Activated naive CD4-positive, alpha-beta T cell treated with anti-CD3 and anti-CD28 coated beads, Interleukin-2, amount 50 U/mL, for 16 hours (primary cell): ENCODE measurements at regions not wholly inside any gene's neighbourhood (a gene's known extent, or its start where the extent isn't known, plus 50 kb on each side); places are given as distances from the start of the nearest gene placed in this dataset.
"Not testable (repeated sequence)": the region's sequence is repeated elsewhere in the genome, so short reads cannot be mapped to it uniquely, and the experiment has no call there.

ENCODE experiments used
- DNase-seq: peaks from one replicate; pipeline ENCODE4 v3.0.0-alpha.2; 2020

DNA sequence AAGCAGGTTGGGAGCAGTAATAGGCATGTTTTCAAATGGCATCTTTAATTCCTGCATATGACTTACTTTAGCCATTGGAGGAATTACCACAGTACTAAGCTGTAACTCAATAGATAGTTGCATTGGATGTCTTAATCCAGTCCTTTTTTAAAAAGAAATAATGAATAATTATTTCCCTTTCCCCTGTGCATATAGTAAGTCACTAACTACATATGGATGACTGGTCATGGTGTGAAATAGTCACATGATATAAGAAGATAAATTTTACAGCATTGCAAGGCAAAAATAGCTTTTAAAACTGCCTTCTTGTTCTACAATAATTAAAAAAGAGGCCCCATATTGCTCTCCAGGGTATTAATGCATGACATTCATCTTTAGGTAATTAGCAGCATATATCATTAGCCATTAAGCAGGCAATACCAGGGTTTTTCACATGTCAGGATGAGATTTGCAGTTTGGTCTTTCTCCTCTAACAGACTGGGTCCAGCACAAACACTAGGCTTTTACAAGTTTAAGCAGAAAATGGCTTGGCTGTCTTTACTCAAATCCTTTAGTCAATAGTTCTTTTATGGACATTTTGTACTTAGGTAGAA is 606.4 kb upstream of the RORB start:
- no peak for DNase-seq

DNA sequence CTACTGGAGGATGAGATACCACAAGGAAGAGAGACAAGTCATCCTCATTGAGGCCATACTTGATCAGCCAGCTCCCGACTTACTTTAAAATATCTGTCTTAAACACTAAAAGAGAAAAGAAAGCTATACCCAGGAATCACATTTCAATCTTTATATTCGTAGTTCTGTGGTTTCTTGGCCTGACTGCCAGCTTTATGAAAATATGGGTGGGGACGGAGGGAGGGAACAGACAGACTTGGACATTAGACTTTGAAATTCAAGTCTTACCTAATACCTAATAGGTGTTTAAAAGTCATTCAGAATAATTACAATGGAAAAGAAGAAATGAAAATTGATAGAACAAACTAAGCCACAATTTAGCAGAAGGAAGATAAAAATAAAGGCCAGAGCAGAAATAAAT is 604.8 kb upstream of the RORB start:
- no peak for DNase-seq

DNA sequence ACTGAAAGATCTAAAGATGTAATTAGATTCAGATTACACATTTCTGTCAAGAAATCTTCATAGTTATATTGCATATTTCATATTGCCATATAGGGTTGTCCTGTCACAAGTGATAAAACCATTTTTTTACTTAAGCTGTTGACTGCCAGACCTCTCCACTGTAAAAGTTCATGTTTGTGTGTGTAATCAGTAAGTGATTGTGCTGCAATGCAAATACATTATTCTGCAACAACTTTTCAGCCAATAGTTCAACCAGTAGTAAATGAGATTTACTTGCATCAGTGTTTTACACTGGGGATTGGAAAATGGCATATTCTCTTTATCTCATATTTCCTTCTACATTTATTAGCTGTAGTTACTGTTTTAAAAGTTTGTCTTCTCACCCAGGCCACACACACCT is 603.9 kb upstream of the RORB start:
- no peak for DNase-seq

DNA sequence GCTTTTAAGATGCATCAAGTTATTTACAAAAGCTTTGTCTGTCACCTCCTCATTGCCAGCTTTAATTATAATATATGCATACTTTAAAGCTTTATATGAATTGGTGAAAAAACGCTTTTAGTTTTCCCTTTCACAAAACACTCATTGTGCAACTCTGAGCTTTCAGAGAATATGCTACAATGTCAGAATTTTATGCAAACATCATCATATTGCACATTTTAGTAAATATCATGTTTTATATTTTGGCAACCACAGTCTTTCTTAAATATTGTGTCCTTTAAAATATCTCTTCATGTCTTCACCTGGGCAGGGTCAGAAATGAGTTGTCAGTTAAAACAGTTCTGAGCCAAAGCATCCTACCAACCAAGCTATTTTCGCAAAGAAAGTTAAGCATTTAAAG is 601.1 kb upstream of the RORB start:
- DNase-seq, result no peak

DNA sequence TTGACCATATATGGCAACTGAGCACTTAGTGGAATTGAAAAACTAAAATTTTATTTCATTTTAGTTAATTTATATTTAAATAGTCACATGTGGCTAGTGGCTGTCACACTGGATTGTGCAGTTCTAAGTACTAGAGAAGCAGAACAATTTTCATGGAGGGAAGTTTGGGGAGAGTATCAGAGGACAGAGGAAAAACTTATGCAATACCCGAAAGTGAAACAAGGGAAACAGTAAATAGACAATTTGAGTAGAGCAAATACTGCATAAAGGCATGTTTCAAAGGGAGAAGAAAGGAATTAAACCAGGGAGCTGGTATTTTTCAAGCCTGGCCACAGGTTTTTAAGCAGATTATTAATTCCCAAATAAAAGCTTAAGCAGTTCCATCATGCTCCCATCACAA is 590.5 kb upstream of the RORB start:
- no peak for DNase-seq

- no peak for DNase-seq
Observed at GRCh38 chr9:73911804-73912203, 585.3 kb upstream of the RORB start.

DNA sequence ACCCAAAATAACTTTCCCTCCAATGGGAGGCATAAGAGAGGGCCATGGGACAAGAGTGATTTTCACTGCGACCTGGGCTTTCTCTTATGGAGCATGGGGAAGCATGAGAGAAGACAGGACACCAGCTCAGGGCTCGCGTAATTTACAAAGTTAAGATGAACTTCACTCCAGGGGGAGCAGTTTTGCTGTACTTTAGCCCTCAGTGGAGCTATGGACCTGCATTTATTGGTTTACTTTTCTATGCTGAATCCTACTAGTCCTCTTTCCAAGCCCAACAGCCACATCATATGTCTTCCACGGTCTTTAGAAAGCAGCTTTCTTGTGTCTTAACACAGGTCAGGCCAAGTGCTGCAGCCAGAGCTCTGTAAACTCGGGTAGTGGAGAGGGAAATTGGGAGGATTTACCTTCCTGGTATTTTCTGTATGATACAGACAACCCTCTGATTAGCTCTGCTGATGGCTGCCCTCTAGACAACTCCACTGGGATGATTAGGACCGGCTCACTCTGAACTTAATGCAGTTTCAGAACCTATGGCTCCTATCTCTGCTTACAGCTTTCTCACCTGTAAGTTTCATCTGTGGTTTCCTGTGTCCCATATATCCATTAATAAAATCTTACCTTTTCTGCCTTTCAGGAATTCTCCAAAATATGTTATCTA is 581.0 kb upstream of the RORB start:
- DNase-seq, result no peak

DNA sequence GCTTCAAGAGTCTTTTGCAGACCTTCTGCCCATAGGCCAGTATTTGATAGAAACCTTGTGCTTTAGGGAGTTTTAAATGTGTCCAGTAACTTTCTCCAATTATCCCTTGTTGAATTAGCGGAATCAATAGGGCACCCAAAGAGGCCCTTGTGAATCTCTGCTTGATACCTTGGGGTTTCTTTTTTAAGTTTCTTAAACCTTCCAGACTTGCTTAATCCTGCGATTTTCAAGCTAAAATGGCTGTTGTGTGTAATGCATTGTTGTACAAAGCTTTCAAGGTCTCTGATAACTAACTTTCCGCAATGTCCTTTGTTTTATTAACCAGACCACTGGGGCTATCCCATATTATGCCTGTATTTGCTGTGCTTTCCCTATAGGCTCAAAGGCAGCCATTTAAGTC is 577.4 kb upstream of the RORB start:
- DNase-seq, result no peak

DNA sequence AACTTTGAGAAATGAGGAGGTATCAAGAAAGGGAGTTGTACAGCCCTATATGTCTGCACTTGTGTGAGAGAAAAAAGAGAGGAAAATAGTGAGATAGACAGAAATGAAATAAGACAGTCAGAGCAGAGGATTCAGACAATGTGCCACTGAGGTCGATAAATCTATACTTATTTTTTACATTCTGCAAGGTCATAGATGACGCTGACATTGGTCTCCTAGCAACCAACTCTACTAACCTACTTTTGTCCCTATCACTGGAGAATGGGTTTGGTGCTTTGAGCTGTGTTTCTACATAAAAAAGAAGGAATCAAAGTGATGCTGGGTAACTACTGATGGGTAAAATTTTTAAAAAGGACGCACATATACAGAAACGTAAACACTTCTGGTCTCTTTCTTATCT is 573.3 kb upstream of the RORB start:
- no peak for DNase-seq

GRCh38 chr9:73951147-73951546 is 546.0 kb upstream of the RORB start:
- DNase-seq, result no peak

- no peak for DNase-seq
Observed at GRCh38 chr9:73962792-73963191, 534.3 kb upstream of the RORB start.

GRCh38 chr9:73969936-73970335 is 527.2 kb upstream of the RORB start:
- DNase-seq, result no peak

DNA sequence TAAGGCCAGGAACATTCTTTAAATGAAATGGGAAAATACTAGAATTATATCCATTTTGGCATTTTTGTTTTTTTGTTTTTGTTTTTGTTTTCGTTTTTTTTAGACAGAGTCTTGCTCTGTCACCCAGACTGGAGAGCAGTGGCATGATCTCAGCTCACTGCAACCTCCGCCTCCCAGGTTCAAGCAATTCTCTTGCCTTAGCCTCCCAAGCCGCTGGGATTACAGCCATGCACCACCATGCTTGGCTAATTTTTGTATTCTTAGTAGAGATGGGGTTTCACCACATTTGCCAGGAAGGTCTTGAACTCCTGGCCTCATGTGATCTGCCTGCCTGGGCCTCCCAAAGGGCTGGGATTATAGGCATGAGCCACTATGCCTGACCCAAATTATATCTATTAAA is 520.7 kb upstream of the RORB start:
- DNase-seq, result not testable (repeated sequence)

DNA sequence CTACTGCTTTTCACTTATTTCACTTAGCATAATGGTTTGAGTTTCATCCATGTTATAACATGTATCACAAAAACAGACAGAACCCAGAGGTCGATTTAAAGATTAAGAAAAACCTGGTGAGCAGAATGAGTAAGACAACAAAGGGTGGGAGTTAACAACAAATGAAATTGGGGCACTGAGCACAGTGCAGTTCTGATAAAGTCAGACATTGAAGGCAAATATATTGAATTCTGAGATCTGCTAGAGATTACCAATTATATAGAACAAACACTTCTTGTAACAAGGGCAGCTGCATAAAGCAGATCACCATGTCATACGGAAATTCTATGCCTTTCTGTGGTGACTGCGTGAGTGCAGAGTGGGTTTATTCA is 517.3 kb upstream of the RORB start:
- DNase-seq, result no peak

GRCh38 chr9:73980754-73981153 is 516.4 kb upstream of the RORB start:
- no peak for DNase-seq

- no peak for DNase-seq
Observed at GRCh38 chr9:73981405-73981804, 515.7 kb upstream of the RORB start.

DNA sequence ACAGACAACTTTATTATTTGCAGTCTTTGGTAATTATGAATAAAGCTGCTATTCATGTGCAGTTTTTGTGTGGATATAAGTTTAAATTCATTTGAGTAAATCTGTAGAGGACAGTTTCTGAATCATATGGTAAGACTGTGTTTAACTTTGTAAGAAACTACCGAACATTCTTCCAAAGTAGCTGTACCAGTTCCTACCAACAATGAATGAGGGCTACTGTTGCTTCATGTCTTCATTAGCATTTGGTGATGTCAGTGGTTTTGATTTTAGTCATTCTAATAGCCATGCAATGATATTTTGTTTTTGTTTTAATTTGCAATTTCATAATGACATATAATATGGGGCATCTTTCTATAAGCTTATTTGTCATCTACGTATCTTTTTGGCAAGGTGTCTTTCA is 501.3 kb upstream of the RORB start:
- no peak for DNase-seq

GRCh38 chr9:73996844-73997243 is 500.3 kb upstream of the RORB start:
- no peak for DNase-seq

DNA sequence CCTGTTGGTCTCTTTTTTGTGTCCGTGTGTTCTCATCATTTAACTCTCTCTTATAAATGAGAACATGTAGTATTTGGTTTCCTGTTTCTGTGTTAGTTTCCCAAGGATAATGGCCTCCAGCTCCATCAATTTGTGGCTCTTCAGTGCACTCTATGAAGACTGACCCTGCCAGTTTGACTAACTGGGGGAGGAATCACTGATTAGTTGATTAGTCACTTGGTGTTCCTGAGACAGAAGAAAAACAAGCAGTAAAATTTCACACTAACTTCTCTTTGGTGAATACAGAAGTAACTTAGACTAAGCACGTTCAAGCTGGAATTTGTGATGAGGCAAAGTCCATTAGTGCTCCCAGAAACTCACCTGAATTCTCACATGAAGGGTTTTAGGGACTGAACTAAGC is 495.8 kb upstream of the RORB start:
- no peak for DNase-seq

DNA sequence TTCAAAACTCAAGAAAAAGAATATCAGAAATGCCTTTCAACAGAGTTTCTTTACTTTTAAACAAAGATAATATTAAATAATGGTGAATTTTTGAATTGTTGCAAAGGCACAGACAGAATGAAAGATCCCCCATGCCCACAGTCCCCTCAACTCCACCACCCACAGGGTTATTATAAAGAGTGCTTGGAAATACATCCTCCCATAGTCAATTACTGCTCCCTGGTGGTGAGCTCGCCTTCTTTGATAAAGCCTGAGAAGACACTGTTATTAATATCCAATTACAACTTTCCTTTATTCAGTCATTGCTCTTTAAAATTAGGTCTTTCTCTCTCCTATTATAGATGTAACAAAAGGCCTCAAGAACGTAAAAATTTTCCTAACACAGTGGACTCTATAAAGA is 490.2 kb upstream of the RORB start:
- DNase-seq, result no peak

DNA sequence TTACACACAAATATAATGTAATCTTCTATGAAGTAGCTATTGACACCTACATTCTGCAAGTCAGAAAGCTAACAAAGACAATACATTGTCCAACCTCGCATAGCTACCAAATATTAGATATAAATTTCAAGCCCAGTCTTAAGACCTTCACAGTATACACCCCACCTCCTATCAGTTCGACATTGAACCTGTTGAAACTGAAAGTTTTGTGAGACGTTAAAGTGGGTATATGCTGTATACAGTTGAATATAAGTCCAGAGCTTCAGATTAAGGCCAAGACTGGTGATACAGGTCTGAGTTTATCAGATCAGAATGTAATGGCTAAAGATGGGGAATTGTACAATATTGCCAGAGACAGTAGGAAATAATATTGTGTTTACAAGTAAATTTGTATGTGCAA is 489.3 kb upstream of the RORB start:
- no peak for DNase-seq

GRCh38 chr9:74016004-74016403 is 481.1 kb upstream of the RORB start:
- no peak for DNase-seq

- DNase-seq, result no peak
Observed at GRCh38 chr9:74025402-74025925, 471.7 kb upstream of the RORB start.

DNA sequence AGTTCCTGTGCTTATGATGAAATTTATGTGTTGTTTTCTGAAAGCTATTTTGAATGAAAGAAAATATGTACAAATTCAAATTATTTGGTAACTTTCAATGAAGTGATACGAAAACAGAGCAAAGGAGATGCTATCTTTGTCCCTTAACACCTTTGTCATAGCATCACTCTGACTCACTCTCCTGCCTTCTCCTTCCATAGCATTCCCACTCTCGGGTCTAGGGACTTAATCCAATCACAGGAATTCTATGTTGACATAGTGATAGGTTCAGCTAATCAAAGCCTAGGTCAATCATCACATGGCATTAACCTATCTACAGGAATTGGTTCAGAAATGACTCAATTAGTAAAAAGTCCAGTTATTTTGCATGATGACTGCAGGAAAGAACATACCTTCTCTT is 464.7 kb upstream of the RORB start:
- no peak for DNase-seq

GRCh38 chr9:74035786-74036185 is 461.3 kb upstream of the RORB start:
- DNase-seq, result no peak
